ENCODE measurements at regions not wholly inside any gene's neighbourhood (a gene's known extent, or its start where the extent isn't known, plus 50 kb on each side); places are given as distances from the start of the nearest gene placed in this dataset.

DNA sequence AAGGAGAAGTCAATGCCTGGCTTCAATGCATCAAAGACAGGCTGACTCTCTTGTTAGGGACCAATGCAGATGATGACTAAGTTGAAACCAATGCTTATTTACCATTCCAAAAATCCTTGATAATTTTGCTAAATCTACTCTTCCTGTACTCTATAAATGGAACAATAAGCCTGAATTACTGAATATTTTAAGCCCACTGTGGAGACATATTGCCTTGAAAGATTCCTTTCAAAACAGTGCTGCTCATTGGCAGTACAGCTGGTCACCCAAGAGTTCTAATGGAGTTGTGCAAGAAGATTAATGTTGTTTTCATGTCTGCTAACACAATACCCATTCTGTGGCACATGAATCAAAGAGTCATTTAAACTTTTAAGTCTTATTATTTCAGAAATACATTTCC, 181.0 kb upstream of the CBLB start:
- Histone ChIP-seq H3K4me1 (no peaks in the 10 kb centered on the region), H3K36me3 (replicated peaks in 1 of 2; ENCODE audit: insufficient read depth in 1 of 2, low read depth in 2 of 2) (no peaks in the 10 kb centered on the region), H3K9me3 (no peaks in the 10 kb centered on the region), H3K27me3 (no peaks in the 10 kb centered on the region), H3K4me3 (no peak overlapping the region), H3K27ac (no peak overlapping the region)
- no peak for TF ChIP-seq POLR2A (IDR thresholded peaks at IDR 0.05)
- TF ChIP-seq, protein P1, sequence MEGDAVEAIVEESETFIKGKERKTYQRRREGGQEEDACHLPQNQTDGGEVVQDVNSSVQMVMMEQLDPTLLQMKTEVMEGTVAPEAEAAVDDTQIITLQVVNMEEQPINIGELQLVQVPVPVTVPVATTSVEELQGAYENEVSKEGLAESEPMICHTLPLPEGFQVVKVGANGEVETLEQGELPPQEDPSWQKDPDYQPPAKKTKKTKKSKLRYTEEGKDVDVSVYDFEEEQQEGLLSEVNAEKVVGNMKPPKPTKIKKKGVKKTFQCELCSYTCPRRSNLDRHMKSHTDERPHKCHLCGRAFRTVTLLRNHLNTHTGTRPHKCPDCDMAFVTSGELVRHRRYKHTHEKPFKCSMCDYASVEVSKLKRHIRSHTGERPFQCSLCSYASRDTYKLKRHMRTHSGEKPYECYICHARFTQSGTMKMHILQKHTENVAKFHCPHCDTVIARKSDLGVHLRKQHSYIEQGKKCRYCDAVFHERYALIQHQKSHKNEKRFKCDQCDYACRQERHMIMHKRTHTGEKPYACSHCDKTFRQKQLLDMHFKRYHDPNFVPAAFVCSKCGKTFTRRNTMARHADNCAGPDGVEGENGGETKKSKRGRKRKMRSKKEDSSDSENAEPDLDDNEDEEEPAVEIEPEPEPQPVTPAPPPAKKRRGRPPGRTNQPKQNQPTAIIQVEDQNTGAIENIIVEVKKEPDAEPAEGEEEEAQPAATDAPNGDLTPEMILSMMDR (IDR thresholded peaks at IDR 0.05): no peak
- no peak for DNase-seq
- intact Hi-C loops (cut with DNase I): no loop called here
- ATAC-seq: no peak

DNA sequence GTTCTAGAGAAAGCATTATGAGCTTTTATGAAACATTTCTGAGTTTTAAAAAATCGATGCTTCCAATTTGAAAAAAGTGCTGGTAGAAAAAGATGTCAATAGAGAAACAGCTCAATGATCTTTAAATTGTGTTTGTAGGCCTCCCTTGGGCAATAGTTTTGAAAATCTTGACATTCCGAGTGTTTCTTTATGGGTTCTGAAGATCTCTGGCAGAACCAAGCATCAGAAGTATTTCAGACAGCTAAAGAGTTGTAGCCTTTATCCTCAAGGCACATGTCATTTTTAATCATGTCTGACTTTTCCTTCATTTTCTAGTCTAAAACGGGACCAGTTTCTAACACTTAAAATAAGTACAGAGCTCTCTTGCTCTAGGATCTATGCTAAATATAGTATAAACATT, 188.1 kb upstream of the CBLB start:
- no peaks in the 10 kb centered on the region for H3K27me3 ChIP-seq
- H3K4me1 ChIP-seq: no peaks in the 10 kb centered on the region
- H3K4me3 ChIP-seq: no peak overlapping the region
- no peak for TF ChIP-seq POLR2A (IDR thresholded peaks at IDR 0.05)
- TF ChIP-seq, protein P1 (IDR thresholded peaks at IDR 0.05): no peak
- no peaks in the 10 kb centered on the region for H3K36me3 ChIP-seq (replicated peaks in 1 of 2; ENCODE audit: insufficient read depth in 1 of 2, low read depth in 2 of 2)
- no peak overlapping the region for H3K27ac ChIP-seq
- no peak for DNase-seq
- intact Hi-C loops (cut with DNase I): no loop called here
- 67 to 69% methylated on average over 3 of the region's 3 CpGs for WGBS, 2 donors
- H3K9me3 ChIP-seq: no peaks in the 10 kb centered on the region
- ATAC-seq: no peak

DNA sequence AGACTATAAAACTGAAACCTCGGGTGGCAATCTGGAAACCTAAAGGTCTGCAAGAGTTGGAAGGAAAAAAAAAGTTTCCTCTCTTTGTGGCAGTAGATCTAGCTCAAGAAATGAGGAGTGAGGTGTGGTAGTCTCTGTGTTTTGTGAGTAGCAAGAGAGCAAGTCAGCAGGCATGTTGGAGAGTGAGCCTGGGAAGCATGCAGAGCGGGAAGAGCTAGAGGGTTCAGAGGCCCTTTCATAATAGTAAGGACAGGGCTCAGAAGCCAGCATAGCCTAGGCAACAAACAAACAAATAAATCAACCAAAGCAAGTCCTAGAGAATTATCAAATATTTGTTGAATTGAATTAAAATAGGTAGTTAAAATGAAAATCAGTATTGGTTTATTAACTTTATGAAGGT, 189.7 kb upstream of the CBLB start:
- 72 to 80% methylated on average over 2 of the region's 2 CpGs for WGBS, 2 donors
- DNase-seq: no peak

DNA sequence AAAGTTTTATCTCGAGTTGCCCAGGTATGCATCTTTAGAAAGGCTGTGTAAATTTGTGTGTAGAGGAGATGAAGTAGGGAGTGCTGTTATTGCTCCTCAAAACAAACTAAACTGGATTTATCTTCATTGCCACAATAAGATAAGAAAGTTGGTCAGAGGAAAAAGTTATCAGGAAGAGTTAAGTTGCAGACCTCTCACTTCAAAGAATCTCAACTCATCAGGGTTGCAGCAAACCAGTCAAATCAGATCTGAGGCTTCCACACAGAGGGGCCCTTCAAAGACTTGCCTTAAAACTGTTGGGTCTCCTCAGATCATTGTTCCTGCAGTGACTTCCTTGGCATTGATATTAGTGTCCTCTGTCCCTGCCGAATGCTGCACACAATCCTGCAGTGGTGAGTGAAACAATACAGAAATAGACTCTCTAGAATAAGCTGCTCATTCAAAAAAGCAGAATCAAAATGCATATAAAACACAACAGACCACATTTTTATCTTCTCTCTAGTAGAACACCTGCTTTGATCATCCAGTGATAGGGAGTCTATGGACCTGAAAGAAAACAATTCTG, 191.2 kb upstream of the CBLB start:
- intact Hi-C loops (cut with DNase I): no loop called here
- TF ChIP-seq, protein P1 (IDR thresholded peaks at IDR 0.05): no peak
- no peak for TF ChIP-seq POLR2A (IDR thresholded peaks at IDR 0.05)
- H3K4me3 ChIP-seq: no peak overlapping the region
- H3K27me3 ChIP-seq: no peaks in the 10 kb centered on the region
- DNase-seq (no peak), ATAC-seq (no peak)
- no peak overlapping the region for H3K27ac ChIP-seq
- no peaks in the 10 kb centered on the region for H3K4me1 ChIP-seq
- 17 to 40% methylated on average over 2 of the region's 2 CpGs for WGBS, 2 donors
- H3K9me3 ChIP-seq: no peaks in the 10 kb centered on the region
- H3K36me3 ChIP-seq (replicated peaks in 1 of 2; ENCODE audit: insufficient read depth in 1 of 2, low read depth in 2 of 2): no peaks in the 10 kb centered on the region

More for the DNA sequence above, 189.7 kb upstream of the CBLB start:
- Histone ChIP-seq H3K27ac (no peak overlapping the region), H3K9me3 (no peaks in the 10 kb centered on the region), H3K27me3 (no peaks in the 10 kb centered on the region), H3K4me3 (no peak overlapping the region), H3K4me1 (no peaks in the 10 kb centered on the region), H3K36me3 (replicated peaks in 1 of 2; ENCODE audit: insufficient read depth in 1 of 2, low read depth in 2 of 2) (no peaks in the 10 kb centered on the region)
- no peak for ATAC-seq
- intact Hi-C loops (cut with DNase I): no loop called here
- no peak for TF ChIP-seq POLR2A (IDR thresholded peaks at IDR 0.05)
- TF ChIP-seq, protein P1 (IDR thresholded peaks at IDR 0.05): no peak

DNA sequence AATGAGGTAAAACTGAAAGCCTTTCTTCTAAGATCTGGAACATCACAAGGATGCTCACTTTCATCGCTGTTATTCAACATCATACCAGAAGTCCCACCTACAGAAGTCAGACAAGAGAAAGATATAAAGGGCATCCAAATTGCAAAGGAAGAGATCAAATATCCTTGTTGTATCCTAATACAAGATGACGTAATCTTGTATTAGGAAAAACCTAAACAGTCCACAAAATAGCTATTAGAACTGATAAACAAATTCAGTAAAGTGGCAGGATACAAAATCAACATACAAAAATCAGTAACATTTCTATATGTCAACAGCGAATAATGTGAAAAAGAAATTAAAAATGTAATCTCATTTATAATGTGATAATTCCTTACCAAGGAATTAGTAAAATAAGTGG, 195.1 kb upstream of the CBLB start:
- Histone ChIP-seq H3K36me3 (replicated peaks in 1 of 2; ENCODE audit: insufficient read depth in 1 of 2, low read depth in 2 of 2) (no peaks in the 10 kb centered on the region), H3K4me3 (no peak overlapping the region), H3K27ac (no peak overlapping the region), H3K4me1 (no peaks in the 10 kb centered on the region), H3K9me3 (no peaks in the 10 kb centered on the region), H3K27me3 (no peaks in the 10 kb centered on the region)
- intact Hi-C loops (cut with DNase I): no loop called here
- ATAC-seq: no peak
- no peak for TF ChIP-seq POLR2A (IDR thresholded peaks at IDR 0.05)
- TF ChIP-seq, protein P1 (IDR thresholded peaks at IDR 0.05): no peak
- WGBS, 2 donors: 81 to 89% methylated on average over 3 of the region's 3 CpGs
- DNase-seq: no peak

Data from body of pancreas (tissue), 4 donors.